HG02798 (cell line): ENCODE measurements at regions not wholly inside any gene's neighbourhood (a gene's known extent, or its start where the extent isn't known, plus 50 kb on each side); places are given as distances from the start of the nearest gene placed in this dataset.
A peak's percentile ranks its signal among the peaks of the same experiment; 100 is the strongest.
"Not testable (repeated sequence)": the region's sequence is repeated elsewhere in the genome, so short reads cannot be mapped to it uniquely, and the experiment has no call there.

Experiments used
- ATAC-seq: cut with Tn5 transposase; IDR thresholded peaks from one replicate; pipeline ENCODE4 v1.9.1; 2021; ENCODE audit warnings: mild to moderate bottlenecking; ENCODE audit not compliant: unreplicated experiment, poor library complexity

DNA sequence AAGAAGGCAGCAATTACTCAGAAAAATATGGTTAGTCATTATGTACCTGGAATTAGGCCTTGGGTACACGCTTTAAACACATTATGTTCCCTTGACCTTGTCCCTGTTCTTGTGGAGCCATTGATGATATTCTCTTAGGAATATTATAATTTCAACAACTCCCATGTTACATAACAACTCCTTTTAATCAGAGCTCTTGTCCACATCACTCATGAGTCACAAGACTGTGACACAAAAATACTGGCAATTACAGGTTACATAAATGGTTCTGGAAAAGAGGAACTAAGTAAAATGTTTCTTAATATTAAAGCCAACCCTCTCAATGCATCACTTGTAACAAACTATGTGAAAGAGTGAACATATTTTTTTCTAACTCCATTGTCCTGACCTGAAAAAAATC lies 143.8 kb upstream of the PCLO start:
- no peak for ATAC-seq

GRCh38 chr7:83305027-83305426 lies 142.3 kb upstream of the PCLO start:
- no peak for ATAC-seq

- ATAC-seq = no peak
Measured at GRCh38 chr7:83301416-83301815, 138.7 kb upstream of the PCLO start.

DNA sequence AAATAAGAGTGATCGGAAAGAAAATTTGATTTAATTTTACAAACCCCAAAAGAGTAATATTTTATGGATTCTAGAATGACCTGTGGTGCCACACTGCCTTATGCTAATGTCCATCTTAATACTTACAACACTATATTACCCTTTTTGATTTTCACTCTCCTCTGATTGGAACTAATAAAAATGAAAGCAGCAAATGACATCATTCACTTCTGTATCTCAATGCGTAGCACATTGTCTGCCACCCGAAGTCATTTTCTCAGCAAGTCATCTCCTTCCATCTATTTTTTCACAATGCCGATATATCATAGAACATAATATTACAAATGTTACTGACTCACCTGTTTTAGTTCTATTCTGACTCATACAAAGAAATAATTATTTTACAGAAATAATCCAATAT lies 127.5 kb upstream of the PCLO start:
- no peak for ATAC-seq

DNA sequence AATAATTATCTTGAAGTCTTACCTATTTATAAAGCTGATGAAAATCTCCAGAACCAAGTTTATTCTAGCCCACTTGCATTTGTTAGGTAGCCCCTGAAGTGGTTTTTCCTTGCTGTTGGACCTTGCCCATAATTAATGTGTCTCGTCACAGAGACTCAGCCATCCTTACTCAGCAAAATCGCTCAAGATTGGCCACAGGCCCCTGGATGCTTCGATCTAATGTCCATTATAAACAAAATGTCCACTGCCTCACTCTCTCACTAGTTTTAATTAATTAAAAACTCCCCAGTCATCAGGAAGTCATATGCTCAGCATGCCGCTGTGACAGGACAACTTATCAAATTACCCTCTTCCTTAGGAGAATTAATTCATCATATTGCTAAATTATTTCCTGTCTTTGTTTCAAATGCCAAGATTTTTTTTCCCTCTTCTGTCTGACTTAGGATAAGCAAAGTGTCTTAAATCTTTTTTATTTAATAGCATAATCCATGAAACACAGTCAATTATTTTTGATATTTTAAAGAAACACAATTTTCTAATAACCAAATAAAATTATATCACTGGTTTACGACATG lies 126.8 kb upstream of the PCLO start:
- ATAC-seq = no peak

DNA sequence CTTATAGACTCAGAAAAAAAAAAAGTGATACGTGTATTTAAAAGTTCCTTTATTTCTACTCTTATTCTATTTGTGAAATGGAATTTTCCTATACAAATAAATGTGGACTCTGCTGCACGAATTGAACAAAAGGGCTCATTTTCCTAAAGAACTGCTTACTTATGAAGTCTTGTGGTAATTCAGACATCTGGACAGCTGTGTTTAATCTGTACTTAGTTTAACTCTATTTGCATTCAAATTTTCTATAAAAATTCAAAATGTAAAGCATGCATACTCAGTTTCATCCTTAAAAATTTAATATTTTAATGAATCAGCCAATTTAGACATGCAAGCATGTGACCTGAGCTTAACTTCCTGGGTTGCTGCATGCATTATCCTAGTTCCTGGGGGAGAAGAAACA lies 118.0 kb upstream of the PCLO start:
- no peak for ATAC-seq

- peak; percentile 42 for ATAC-seq
Measured at GRCh38 chr7:83276250-83276649, 113.6 kb upstream of the PCLO start.

GRCh38 chr7:83273699-83274098 lies 111.0 kb upstream of the PCLO start:
- no peak for ATAC-seq

GRCh38 chr7:83271212-83272099 lies 108.8 kb upstream of the PCLO start:
- no peak for ATAC-seq

DNA sequence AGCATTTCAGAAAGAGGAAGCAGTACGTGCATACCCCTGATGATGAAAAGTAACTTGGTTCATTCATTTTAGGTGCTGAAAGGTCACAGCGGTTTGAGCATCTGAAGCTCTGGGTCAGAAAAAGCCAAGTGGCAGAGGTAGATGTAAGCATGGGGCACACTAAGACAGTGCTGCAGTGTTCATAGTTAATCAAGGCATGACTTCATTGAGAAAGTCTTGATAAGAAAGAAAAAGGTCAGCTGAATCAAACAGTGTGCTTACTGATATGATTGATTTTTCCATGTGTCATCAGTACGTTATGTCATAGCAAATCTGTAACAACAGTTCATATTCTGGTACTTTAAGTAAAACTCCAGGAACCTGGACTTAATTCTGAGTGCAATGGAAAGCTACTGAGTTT lies 107.7 kb upstream of the PCLO start:
- no peak for ATAC-seq

DNA sequence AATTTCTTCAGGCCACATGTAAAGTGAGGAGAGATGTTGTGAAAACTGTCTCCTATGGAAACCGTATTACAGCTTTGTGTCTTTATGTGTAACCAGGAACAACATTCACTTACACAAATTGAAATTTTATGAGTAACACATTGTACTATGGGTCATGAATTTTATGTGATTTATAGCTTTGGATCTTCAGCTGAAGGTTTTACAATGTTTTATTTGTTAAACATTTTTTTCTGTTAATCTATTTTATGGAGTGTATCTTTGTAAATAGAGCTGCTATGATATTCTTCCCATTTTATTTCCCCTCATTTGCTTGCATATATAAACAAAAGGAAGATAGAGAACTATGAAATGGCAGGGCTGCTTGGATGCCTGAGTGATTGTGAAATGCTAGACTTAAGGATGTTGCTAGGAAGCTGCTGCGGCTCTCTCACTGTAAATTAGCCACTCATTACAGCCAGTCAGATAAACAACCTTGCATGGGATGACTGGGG lies 104.5 kb upstream of the PCLO start:
- ATAC-seq = no peak

DNA sequence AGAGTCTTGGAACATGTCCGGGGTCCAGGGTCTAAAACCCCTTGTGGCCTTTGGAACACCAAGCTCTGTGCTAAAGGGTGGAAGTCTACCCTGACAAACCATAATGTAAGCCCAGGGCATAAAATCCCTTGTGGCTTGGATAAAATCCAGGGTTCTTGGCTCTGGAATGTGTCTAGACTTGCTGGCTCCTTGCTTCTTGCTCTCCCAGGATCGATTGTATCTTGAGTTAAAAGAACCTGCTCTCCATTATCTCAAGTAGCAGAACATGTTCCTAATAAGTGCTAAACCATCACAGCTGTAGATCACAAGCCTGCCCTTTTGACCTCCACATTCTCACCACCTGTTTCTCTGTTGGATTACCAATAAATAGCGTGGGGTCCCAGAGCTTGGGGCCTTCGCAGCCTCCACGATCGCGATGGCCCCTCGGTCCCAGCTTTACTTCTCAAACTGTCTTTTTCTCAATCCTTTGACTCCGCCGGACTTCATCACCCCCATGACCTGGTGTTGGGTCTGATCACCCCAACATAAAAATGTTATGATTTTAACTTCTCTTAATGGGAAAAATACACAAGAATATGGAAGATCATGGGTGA lies 100.9 kb upstream of the PCLO start:
- not testable (repeated sequence) for ATAC-seq

DNA sequence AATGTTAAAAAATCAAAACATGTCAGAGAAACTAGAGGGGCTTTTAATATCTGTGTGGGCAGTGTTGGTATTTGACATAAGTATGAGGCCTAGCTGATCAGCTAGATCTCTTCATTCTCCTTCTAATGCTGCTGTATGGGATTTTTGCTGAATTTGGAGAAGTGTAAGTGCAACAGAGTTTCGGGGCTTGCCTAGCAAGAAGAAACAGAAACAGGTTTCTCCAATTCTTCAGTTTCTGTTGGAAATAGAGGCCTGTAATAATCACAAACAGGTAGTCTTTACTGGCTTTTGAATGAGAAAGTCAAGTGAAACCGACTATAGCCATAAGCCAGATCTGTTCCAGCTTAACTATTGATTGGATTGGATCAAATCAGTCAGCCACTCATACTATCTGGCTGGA lies 96.4 kb upstream of the PCLO start:
- no peak for ATAC-seq

DNA sequence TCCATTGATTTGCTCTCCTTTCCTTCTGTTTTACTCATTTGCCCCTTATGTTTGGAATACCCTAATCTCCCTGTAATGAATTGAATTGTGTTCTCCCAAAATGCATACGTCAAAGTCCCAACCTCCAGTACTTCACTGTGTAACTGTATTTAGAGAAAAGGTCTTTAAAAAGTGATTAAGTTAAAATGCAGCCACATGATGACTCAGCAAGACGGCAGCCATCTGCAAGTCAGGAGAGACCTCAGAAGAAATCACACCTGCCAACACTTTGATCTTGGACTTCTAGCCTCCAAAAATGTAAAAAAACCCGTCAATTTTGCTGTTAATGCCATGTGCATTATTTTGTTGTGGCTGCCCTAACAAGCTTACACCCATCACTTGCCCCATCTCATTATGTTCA lies 85.3 kb upstream of the PCLO start:
- no peak for ATAC-seq

- not testable (repeated sequence) for ATAC-seq
Measured at GRCh38 chr7:83219231-83219630, 56.5 kb upstream of the PCLO start.

GRCh38 chr7:83212883-83213282 lies 50.2 kb upstream of the PCLO start:
- no peak for ATAC-seq
